Pancreas (tissue), 10 donors: ENCODE measurements at regions not wholly inside any gene's neighbourhood (a gene's known extent, or its start where the extent isn't known, plus 50 kb on each side); places are given as distances from the start of the nearest gene placed in this dataset.

Experiments used
- ATAC-seq, 4 donors: fragments of 200-7000 bp; cut with Tn5 transposase; one replicate each; pipeline versions ENCODE4 v1.8.0 to v1.9.1; 2020; ENCODE audit warnings: mild to moderate bottlenecking in 4 of 4, moderate library complexity in 4 of 4
- DNase-seq, 6 donors: peaks; one replicate each; pipeline ENCODE4 v3.0.0-alpha.2; 2020
- FAIRE-seq: peaks from 2 replicates; lab custom pipeline; 2012; peaks lifted over from hg19 to GRCh38; lab: Jason Lieb, UNC
- H3K27ac ChIP-seq, 4 donors: fragments of 200-600 bp; sonication (generic); 1 replicate in 3 of 4; 2 replicates in 1 of 4; pipeline versions ENCODE4 v1.5.0 to v1.8.0; 2020
- H3K27me3 ChIP-seq, 4 donors: fragments of 200-600 bp; one replicate each; pipeline ENCODE4 v1.8.0; 2021
- H3K36me3 ChIP-seq, 3 donors: fragments of 200-600 bp; sonication (generic) in 1 of 3; one replicate each; pipeline versions ENCODE4 v1.5.0 to v1.8.0; 2020 to 2021
- H3K4me1 ChIP-seq, 3 donors: fragments of 200-600 bp; one replicate each; pipeline ENCODE4 v1.8.0; 2021
- H3K4me3 ChIP-seq, 4 donors: fragments of 200-600 bp; sonication (generic) in 2 of 4; one replicate each; pipeline versions ENCODE4 v1.5.0 to v1.8.0; 2020 to 2021
- H3K9me3 ChIP-seq, 4 donors: fragments of 200-600 bp; one replicate each; pipeline ENCODE4 v1.8.0; 2021
- CTCF ChIP-seq, 4 donors: fragments of 200-600 bp; sonication (generic) in 3 of 4; IDR thresholded peaks; one replicate each; pipeline versions ENCODE4 v1.5.0 to v1.8.0; 2021; ENCODE audit warnings: antibody characterized with exemption in 4 of 4
- WGBS, 2 donors: extraction: QIAGEN DNeasy Blood & Tissue Kit; methylation state at CpG; one replicate each; pipeline ENCODE4 v1.1.7; 2013; 5-methylcytosine and 5-hydroxymethylcytosine counted together
- intact Hi-C, 3 donors: fragments of 100-400 bp; cut with DNase I; formaldehyde crosslinking; loops; one replicate each; pipeline versions ENCODE4 v1.11.1 to v1.14.2; 2022
- donor health status: healthy with polysubstance abuse.
- donor health status: DM: no; HTN: no; CAD: no; lungs with moderate emphysema.
- donor health status: DM: no; HTN: no; CAD: no.
- donor health status: control.
- donor health status: control.
- donor health status: Bipolar disorder and iron deficiency.
- donor health status: DM: yes; HTN: yes; CAD: no.
- donor health status: DM: no; HTN: no; CAD: no.
- donor health status: DM: no; HTN: no; CAD: no.
- donor health status: DM: yes; HTN: yes; CAD: no.

GRCh38 chr3:81027344-81027743 is 734.1 kb downstream of the GBE1 start:
- WGBS, 2 donors: 78 to 85% methylated on average over 1 of the region's 1 CpG
- FAIRE-seq: no peak
- no peaks in the 10 kb centered on the region for H3K36me3 ChIP-seq

GRCh38 chr3:81024560-81024959 is 736.9 kb downstream of the GBE1 start:
- WGBS, 2 donors: 63 to 76% methylated on average over 7 of the region's 7 CpGs
- H3K36me3 ChIP-seq: no peaks in the 10 kb centered on the region
- no peaks in the 10 kb centered on the region for H3K9me3 ChIP-seq
- no peaks in the 10 kb centered on the region for H3K27me3 ChIP-seq
- DNase-seq: no peak
- ATAC-seq: no peak
- TF ChIP-seq CTCF (IDR thresholded peaks at IDR 0.05): no peak
- no peak for FAIRE-seq
- intact Hi-C loops: no loop called here
- H3K4me3 ChIP-seq: no peak overlapping the region
- no peaks in the 10 kb centered on the region for H3K4me1 ChIP-seq
- H3K27ac ChIP-seq: no peak overlapping the region

More at GRCh38 chr3:81027344-81027743, 734.1 kb downstream of the GBE1 start:
- intact Hi-C loops: no loop called here
- no peak for TF ChIP-seq CTCF (IDR thresholded peaks at IDR 0.05)
- Histone ChIP-seq H3K27me3 (no peaks in the 10 kb centered on the region), H3K9me3 (no peaks in the 10 kb centered on the region), H3K4me1 (no peaks in the 10 kb centered on the region), H3K27ac (no peak overlapping the region), H3K4me3 (no peak overlapping the region)
- ATAC-seq (peak in 2 of 4 donors; percentile 53 to 74), DNase-seq (no peak)

GRCh38 chr3:81022339-81022738 is 739.1 kb downstream of the GBE1 start:
- 58 to 66% methylated on average over 3 of the region's 3 CpGs for WGBS, 2 donors
- no peaks in the 10 kb centered on the region for H3K27me3 ChIP-seq
- ATAC-seq: no peak
- no peak overlapping the region for H3K27ac ChIP-seq
- no peak for FAIRE-seq
- no peaks in the 10 kb centered on the region for H3K4me1 ChIP-seq
- TF ChIP-seq CTCF (IDR thresholded peaks at IDR 0.05): no peak
- intact Hi-C loops: no loop called here
- H3K4me3 ChIP-seq: no peak overlapping the region
- H3K9me3 ChIP-seq: no peaks in the 10 kb centered on the region
- H3K36me3 ChIP-seq: no peaks in the 10 kb centered on the region
- DNase-seq: no peak

- H3K36me3 ChIP-seq: no peaks in the 10 kb centered on the region
- no peak for TF ChIP-seq CTCF (IDR thresholded peaks at IDR 0.05)
- no peaks in the 10 kb centered on the region for H3K9me3 ChIP-seq
- WGBS, 2 donors: 38 to 68% methylated on average over 2 of the region's 2 CpGs
- intact Hi-C loops: no loop called here
- ATAC-seq: no peak
- no peak overlapping the region for H3K27ac ChIP-seq
- H3K4me3 ChIP-seq: no peak overlapping the region
- no peaks in the 10 kb centered on the region for H3K27me3 ChIP-seq
- no peak for FAIRE-seq
- no peaks in the 10 kb centered on the region for H3K4me1 ChIP-seq
- DNase-seq: no peak
These were observed 748.1 kb downstream of the GBE1 start for GRCh38 chr3:81013360-81013759.

- DNase-seq (no peak), FAIRE-seq (no peak), ATAC-seq (no peak)
- H3K27me3 ChIP-seq: no peaks in the 10 kb centered on the region
- intact Hi-C loops: no loop called here
- no peaks in the 10 kb centered on the region for H3K9me3 ChIP-seq
- TF ChIP-seq CTCF (IDR thresholded peaks at IDR 0.05): peak in 1 of 4 donors; percentile 10
- H3K27ac ChIP-seq: no peak overlapping the region
- no peaks in the 10 kb centered on the region for H3K36me3 ChIP-seq
- H3K4me3 ChIP-seq: no peak overlapping the region
- no peaks in the 10 kb centered on the region for H3K4me1 ChIP-seq
These were observed 755.5 kb downstream of the GBE1 start for GRCh38 chr3:81005992-81006391.
